HG03108 (cell line): ENCODE measurements at regions not wholly inside any gene's neighbourhood (a gene's known extent, or its start where the extent isn't known, plus 50 kb on each side); places are given as distances from the start of the nearest gene placed in this dataset.
"Not testable (repeated sequence)": the region's sequence is repeated elsewhere in the genome, so short reads cannot be mapped to it uniquely, and the experiment has no call there.

ENCODE experiments used
- ATAC-seq: cut with Tn5 transposase; IDR thresholded peaks from one replicate; pipeline ENCODE4 v1.9.1; 2021; ENCODE audit warnings: moderate library complexity; ENCODE audit not compliant: unreplicated experiment

- no peak for ATAC-seq
These were observed 87.7 kb downstream of the IYD start for GRCh38 chr6:150456466-150456865.

- ATAC-seq = no peak
These were observed 88.3 kb downstream of the IYD start for GRCh38 chr6:150456902-150457643.

- ATAC-seq = no peak
These were observed 89.8 kb downstream of the IYD start for GRCh38 chr6:150458579-150458978.

- no peak for ATAC-seq
These were observed 95.0 kb downstream of the IYD start for GRCh38 chr6:150463852-150464251.

- ATAC-seq = no peak
These were observed 96.2 kb downstream of the IYD start for GRCh38 chr6:150464966-150465365.

- ATAC-seq = no peak
These were observed 96.8 kb downstream of the IYD start for GRCh38 chr6:150465610-150466009.

GRCh38 chr6:150466196-150466595, 97.4 kb downstream of the IYD start:
- ATAC-seq = no peak

- no peak for ATAC-seq
These were observed 101.3 kb downstream of the IYD start for GRCh38 chr6:150470131-150470530.

GRCh38 chr6:150470960-150471665, 102.3 kb downstream of the IYD start:
- no peak for ATAC-seq

- ATAC-seq = no peak
These were observed 110.1 kb downstream of the IYD start for GRCh38 chr6:150478656-150479545.

- no peak for ATAC-seq
These were observed 114.1 kb downstream of the IYD start for GRCh38 chr6:150482883-150483409.

- no peak for ATAC-seq
These were observed 114.3 kb upstream of the PLEKHG1 start for GRCh38 chr6:150485161-150485958.

- ATAC-seq = no peak
These were observed 113.6 kb upstream of the PLEKHG1 start for GRCh38 chr6:150486048-150486447.

- ATAC-seq = no peak
These were observed 109.1 kb upstream of the PLEKHG1 start for GRCh38 chr6:150490586-150490985.

GRCh38 chr6:150491131-150491810, 108.4 kb upstream of the PLEKHG1 start:
- ATAC-seq = peak; percentile 89

- no peak for ATAC-seq
These were observed 107.9 kb upstream of the PLEKHG1 start for GRCh38 chr6:150491811-150492172.

GRCh38 chr6:150492507-150492906, 107.2 kb upstream of the PLEKHG1 start:
- no peak for ATAC-seq

- no peak for ATAC-seq
These were observed 106.7 kb upstream of the PLEKHG1 start for GRCh38 chr6:150492941-150493340.

GRCh38 chr6:150493552-150493951, 106.1 kb upstream of the PLEKHG1 start:
- not testable (repeated sequence) for ATAC-seq

- ATAC-seq = no peak
These were observed 105.4 kb upstream of the PLEKHG1 start for GRCh38 chr6:150494241-150494640.
